Epithelial cell of prostate (primary cell): ENCODE measurements at regions not wholly inside any gene's neighbourhood (a gene's known extent, or its start where the extent isn't known, plus 50 kb on each side); places are given as distances from the start of the nearest gene placed in this dataset.
"Not testable (repeated sequence)": the region's sequence is repeated elsewhere in the genome, so short reads cannot be mapped to it uniquely, and the experiment has no call there.

Experiments used
- DNase-seq: peaks from one replicate; pipeline ENCODE4 v3.0.0-alpha.2; 2011; ENCODE audit warnings: low read depth, low spot score
- H3K27ac ChIP-seq: fragments of 450-650 bp; 2 replicates; pipeline ENCODE4 v1.5.1; 2017; ENCODE audit warnings: mild to moderate bottlenecking

GRCh38 chr21:36207577-36208320, 51.1 kb downstream of the DOP1B start:
- DNase-seq, result no peak

GRCh38 chr21:36208326-36209013, 51.8 kb downstream of the DOP1B start:
- DNase-seq, result no peak
- H3K27ac ChIP-seq, result no peak overlapping the region

More at GRCh38 chr21:36207577-36208320, 51.1 kb downstream of the DOP1B start:
- no peak overlapping the region for H3K27ac ChIP-seq

GRCh38 chr21:36209626-36210171, 53.1 kb downstream of the DOP1B start:
- peak overlapping the region; percentile 67 for H3K27ac ChIP-seq
- DNase-seq, result no peak

DNA sequence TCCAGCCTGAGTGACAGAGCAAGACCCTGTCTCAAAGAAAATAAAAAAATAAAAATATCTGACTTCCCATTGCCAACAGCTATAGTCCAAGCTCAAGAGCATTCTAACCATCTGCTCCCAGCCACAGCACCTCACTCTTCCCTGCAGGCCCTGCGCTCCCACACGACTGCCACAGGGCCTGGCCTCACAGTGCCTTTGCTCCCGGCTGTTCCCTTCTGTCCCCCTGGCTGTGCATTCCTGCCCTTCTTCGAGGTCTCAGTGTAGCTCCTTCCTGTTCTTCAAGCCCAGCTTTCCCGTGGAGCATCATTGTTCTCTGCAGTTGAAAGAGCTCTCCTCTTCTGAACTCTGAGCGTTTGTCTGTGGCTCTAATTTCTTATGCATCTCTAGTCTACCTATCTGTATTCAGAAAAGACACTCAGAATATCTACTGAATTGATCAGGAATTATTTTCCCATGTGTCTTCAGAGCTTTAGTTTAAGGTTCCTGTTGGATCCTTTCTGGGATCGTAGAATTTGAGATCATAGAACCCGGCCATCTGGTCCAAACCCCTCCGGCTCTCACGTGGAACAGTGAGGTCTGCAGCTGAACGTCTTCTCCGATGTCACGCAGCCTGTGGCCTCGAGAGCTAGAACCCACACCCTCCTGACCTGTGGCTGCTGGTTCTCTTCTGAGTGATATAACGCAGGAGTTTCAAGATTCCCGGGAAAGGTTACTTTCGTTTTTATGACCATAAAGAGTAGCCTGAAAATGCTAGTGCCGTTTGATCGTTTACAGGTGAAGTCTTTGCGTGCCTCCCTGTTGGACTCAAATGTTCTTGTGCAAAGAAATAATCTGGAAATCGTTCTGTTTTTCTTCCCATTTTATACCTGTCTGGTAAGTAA, 54.4 kb downstream of the DOP1B start:
- no peak for DNase-seq
- peak overlapping the region; percentile 67 for H3K27ac ChIP-seq

DNA sequence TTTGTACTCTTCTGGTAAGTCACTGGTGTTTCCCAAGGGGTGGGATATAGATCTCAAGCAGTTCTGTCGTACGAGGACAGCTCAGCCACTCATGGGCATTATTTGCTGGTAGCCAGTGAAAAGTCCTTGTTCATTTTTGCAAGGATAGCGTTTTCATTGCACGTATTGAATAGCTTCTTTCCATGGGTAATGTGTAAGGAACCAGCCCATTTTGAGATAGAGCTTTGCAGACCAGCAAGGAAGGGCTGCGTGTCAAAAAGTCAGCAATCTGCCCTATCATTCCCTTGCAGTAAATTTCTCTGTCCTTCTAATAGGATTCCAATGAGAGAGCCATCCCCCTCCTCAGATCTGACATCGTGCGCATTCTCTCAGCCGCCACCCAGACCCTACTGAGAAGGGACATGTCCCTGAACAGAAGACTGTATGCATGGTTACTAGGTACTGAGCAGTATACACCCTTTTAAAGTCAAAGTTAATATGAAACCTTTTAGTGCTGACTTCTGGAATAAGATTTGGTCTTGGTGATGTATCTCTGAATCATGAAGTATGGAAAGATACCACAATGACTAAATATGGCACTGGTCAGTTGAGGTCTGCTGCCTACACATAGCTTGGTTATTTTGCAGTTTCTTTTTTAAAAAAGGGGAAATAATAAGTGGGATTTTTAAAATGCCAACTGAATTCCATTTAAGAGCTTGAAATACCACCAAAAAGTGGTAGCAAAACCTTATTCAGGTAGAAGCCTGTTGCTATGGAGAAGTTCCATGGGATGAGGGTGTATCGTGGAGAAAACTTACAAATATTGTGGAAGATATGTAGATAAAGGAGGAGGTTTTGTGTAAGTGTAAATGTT, 55.3 kb downstream of the DOP1B start:
- peak overlapping the region; percentile 1 for H3K27ac ChIP-seq
- no peak for DNase-seq

- DNase-seq, result no peak
- peak overlapping the region; percentile 1 for H3K27ac ChIP-seq
Observed at GRCh38 chr21:36212513-36212780, 55.8 kb downstream of the DOP1B start.

GRCh38 chr21:36214561-36214960, 57.9 kb downstream of the DOP1B start:
- DNase-seq, result no peak
- H3K27ac ChIP-seq, result no peak overlapping the region

DNA sequence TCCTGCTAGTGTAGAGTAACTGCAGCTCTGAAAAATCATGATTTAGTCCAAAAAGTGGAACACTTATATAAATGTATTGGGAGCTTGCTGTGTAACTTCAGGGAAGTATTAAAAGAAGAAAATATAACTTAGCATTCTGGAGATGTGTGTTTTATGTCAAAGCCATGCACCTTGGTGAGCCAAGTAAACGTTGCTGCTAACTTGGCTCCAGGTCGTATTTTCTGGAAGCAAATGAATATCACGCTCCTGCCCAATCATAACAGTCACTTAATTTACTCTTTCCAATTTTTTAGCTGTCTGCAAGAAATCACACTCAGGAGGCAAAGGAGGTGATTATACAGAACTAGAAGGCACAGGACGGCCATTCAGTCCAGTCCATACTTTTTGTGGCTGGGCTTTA, 61.1 kb downstream of the DOP1B start:
- DNase-seq, result no peak
- H3K27ac ChIP-seq, result no peak overlapping the region

- no peak overlapping the region for H3K27ac ChIP-seq
- no peak for DNase-seq
Observed at GRCh38 chr21:36218691-36219090, 62.1 kb downstream of the DOP1B start.

- DNase-seq, result no peak
- no peak overlapping the region for H3K27ac ChIP-seq
Observed at GRCh38 chr21:36223451-36223850, 66.8 kb downstream of the DOP1B start.

GRCh38 chr21:36229181-36229580, 72.6 kb downstream of the DOP1B start:
- DNase-seq, result no peak
- H3K27ac ChIP-seq, result peak overlapping the region; percentile 57

GRCh38 chr21:36231444-36231843, 74.8 kb downstream of the DOP1B start:
- H3K27ac ChIP-seq, DNase-seq: not testable (repeated sequence)

DNA sequence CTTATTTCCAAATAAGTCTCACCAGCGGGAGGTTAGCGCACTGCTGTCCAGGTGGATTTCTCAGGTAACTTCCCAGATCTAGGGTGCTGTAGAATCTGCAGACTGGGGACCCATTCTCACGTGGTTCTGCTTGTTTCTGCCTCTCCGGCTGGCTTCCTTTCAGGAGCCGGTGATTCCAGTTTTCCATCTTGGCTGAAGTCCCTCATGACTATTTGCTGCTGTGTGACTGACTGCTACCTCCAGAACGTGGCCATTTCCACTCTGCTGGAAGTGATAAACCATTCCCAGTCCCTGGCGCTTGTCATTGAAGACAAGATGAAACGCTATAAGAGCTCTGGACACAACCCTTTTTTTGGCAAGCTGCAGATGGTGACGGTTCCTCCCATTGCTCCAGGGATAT, 76.0 kb downstream of the DOP1B start:
- DNase-seq, result no peak
- no peak overlapping the region for H3K27ac ChIP-seq

DNA sequence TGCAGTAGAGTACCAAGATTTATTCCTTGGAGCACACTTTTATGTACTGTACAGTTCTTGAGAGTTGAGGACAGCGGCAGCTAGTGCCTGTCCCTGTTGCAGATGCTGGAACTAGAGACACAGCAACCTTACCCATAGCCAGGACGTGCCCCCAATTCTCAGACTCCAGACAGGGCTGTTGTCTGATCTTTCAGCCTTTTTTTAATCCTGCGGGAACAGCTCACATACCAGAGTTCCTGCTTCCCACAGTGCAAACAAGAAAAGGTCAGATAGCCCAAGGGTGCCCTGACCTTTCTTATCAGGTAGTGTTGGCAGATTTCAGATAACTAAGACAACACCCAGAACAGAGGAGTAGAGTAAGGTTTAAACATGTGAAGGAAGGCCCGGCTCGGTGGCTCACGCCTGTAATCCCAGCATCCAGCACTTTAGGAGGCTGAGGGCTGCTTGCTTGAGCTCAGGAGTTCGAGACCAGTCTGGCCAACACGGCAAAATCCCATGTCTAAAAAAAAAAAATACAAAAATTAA, 78.5 kb downstream of the DOP1B start:
- DNase-seq, result no peak
- no peak overlapping the region for H3K27ac ChIP-seq

- no peak for DNase-seq
- H3K27ac ChIP-seq, result no peak overlapping the region
Observed at GRCh38 chr21:36236052-36236730, 79.6 kb downstream of the DOP1B start.

DNA sequence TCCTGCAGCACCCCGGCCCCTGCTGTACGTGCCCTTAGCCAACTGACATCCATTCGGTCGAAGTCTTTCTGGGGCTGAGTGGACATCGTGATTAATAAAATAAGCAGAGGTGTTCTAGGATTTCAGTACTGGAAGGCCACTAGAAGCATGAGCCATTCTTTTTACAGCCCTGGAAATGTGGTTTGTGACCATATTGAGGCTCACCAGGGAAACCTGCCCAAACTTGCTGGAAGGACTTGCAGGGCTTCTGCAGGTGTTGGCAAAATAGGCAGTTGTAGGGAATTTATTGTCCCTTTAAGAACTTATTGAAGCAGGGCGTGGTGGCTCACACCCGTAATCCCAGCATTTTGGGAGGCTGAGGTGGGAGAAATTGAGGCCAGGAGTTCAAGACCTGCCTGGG, 80.8 kb downstream of the DOP1B start:
- DNase-seq, result peak; percentile 78
- H3K27ac ChIP-seq, result no peak overlapping the region

DNA sequence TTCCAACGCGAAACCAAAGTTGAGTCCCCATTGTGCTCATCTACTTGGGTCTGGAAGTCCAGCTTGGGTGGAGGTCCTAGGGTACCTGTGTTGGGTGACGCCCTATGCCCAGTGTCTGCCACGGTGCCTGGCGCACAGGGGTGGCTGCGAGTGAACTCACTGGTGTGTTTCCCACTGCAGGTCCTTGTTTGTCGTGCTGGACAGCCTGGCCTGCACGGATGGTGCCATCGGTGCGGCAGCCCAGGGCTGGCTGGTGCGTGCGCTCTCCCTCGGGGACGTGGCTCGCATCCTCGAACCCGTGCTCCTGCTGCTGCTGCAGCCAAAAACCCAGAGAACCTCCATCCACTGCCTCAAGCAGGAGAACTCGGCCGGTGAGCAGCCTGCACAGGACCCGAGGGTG, 80.4 kb upstream of the MORC3 start:
- DNase-seq, result no peak
- H3K27ac ChIP-seq, result no peak overlapping the region

GRCh38 chr21:36241717-36242116, 78.3 kb upstream of the MORC3 start:
- H3K27ac ChIP-seq, result no peak overlapping the region
- DNase-seq, result no peak

- no peak for DNase-seq
Observed at GRCh38 chr21:36245115-36245514, 74.9 kb upstream of the MORC3 start.

More at GRCh38 chr21:36245115-36245514, 74.9 kb upstream of the MORC3 start:
- H3K27ac ChIP-seq, result no peak overlapping the region
